ENCODE measurements at regions not wholly inside any gene's neighbourhood (a gene's known extent, or its start where the extent isn't known, plus 50 kb on each side); places are given as distances from the start of the nearest gene placed in this dataset.

DNA sequence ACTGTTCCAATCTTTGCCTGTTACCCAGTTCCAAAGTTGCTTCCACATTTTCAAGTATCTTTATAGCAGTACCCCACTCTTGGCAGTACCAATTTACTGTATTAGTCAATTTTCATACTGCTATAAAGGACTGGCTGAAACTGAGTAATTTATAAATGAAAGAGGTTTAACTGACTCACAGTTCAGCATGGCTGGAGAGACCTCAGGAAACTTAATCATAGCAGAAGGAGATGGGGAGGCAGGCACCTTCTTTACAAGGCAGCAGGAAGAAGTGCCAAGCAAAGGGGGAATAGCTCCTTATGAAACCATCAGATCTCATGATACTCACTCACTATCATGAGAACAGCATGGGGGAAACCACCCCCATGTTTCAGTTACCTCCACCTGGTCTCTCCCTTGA lies 215.0 kb downstream of the SNAPC1 start:
- CTCF ChIA-PET: no interaction called here
- DNase-seq (no peak), ATAC-seq (peak; percentile 33)
- Mint-ChIP-seq H3K27ac (no peak overlapping the region), H3K9me3 (ENCODE audit: low read depth) (peaks cover 8% of the 10 kb centered on the region), H3K36me3 (ENCODE audit: low read depth) (peaks cover 1% of the 10 kb centered on the region), H3K4me1 (no peaks in the 10 kb centered on the region), H3K27me3 (peaks cover 16% of the 10 kb centered on the region), H3K4me3 (no peak overlapping the region)
- POLR2A ChIA-PET: no interaction called here
- intact Hi-C loops (cut with DNase I, micrococcal nuclease): no loop called here

DNA sequence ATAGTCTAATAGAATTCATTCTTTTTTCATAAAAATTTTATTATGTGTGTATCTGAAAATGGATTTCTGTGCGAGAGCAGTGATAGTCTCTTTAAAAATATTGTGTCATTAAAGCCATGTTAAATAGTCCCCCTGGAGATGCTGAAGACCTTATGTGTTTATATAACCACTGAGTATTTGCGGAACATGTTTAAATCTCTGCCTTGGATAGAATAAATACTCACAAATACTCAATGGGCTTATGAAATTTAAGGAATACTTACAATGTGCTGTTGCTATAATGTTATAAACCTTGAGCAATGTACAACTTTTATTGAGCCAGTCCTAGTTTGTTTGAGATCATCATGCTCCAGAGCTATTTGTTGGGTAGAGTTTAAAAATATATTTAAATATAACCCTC lies 226.0 kb downstream of the SNAPC1 start:
- H3K4me1 Mint-ChIP-seq: no peaks in the 10 kb centered on the region
- ChIA-PET CTCF (interaction anchor here (1.1 kb wide), 1 partner anchor 10 kb away, joined by 3 read pairs; no protein-coding TSS in a partner anchor), POLR2A (no interaction called here)

DNA sequence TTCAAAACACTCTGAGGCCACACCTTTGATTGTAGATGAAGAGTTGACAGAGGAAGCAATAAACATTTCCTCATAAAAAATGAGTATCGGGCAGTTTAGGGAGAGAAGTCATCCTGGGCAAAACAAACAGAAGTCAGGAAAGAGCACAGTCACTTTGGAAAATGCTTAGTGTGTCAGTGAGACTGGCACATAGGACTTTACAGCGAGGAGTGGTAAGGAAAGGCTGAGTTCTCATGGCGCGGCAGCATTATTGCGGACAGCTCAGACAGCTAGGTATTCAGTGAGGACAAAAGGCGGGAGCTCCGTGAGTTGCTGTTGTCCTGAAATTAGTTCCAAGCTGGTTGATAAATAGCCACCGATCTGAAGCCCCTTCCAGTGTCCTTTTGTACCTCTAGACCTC lies 229.9 kb downstream of the SNAPC1 start:
- CTCF ChIA-PET: interaction anchor here (0.7 kb wide), 2 partner anchors 9 to 1284 kb away, joined by 3 read pairs; no protein-coding TSS in a partner anchor
- POLR2A ChIA-PET: interaction anchor here (0.5 kb wide), 1 partner anchor 101 kb away, joined by 4 read pairs; no protein-coding TSS in a partner anchor
- Mint-ChIP-seq H3K36me3 (ENCODE audit: low read depth) (no peaks in the 10 kb centered on the region), H3K9me3 (ENCODE audit: low read depth) (no peaks in the 10 kb centered on the region), H3K27ac (no peak overlapping the region), H3K4me3 (no peak overlapping the region), H3K4me1 (no peaks in the 10 kb centered on the region), H3K27me3 (peaks cover 3% of the 10 kb centered on the region)
- intact Hi-C loops (cut with DNase I, micrococcal nuclease): no loop called here
- DNase-seq (no peak), ATAC-seq (no peak)

More for the DNA sequence above, 226.0 kb downstream of the SNAPC1 start:
- ATAC-seq (no peak), DNase-seq (no peak)
- H3K9me3 Mint-ChIP-seq (ENCODE audit: low read depth): no peaks in the 10 kb centered on the region
- peaks cover 5% of the 10 kb centered on the region for H3K27me3 Mint-ChIP-seq
- intact Hi-C loops (cut with DNase I, micrococcal nuclease): no loop called here
- no peaks in the 10 kb centered on the region for H3K36me3 Mint-ChIP-seq (ENCODE audit: low read depth)
- no peak overlapping the region for H3K4me3 Mint-ChIP-seq
- H3K27ac Mint-ChIP-seq: no peak overlapping the region

DNA sequence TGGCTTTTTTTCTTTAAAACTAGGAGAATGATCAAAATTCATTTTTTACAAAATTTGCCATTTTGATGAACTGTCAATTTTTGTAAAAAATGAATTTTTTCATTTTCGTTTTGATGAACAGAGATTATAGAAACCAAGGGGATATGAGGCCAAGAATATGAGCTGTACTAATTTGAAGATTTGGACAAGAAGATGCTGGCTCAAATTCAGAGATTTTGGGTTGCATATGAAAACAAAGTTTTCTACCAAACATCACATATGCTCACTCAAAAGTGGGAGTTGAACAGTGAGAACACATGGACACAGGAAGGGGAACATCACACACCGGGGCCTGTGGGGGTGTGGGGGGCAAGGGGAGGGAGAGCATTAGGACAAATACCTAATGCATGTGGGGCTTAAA lies 230.7 kb downstream of the SNAPC1 start:
- no peak overlapping the region for H3K27ac Mint-ChIP-seq
- intact Hi-C loops (cut with DNase I, micrococcal nuclease): no loop called here
- no peaks in the 10 kb centered on the region for H3K4me1 Mint-ChIP-seq
- DNase-seq: no peak
- no peak overlapping the region for H3K4me3 Mint-ChIP-seq
- H3K27me3 Mint-ChIP-seq: peaks cover 3% of the 10 kb centered on the region
- CTCF ChIA-PET: no interaction called here
- H3K36me3 Mint-ChIP-seq (ENCODE audit: low read depth): no peaks in the 10 kb centered on the region
- ATAC-seq: no peak
- no peaks in the 10 kb centered on the region for H3K9me3 Mint-ChIP-seq (ENCODE audit: low read depth)
- POLR2A ChIA-PET: no interaction called here

DNA sequence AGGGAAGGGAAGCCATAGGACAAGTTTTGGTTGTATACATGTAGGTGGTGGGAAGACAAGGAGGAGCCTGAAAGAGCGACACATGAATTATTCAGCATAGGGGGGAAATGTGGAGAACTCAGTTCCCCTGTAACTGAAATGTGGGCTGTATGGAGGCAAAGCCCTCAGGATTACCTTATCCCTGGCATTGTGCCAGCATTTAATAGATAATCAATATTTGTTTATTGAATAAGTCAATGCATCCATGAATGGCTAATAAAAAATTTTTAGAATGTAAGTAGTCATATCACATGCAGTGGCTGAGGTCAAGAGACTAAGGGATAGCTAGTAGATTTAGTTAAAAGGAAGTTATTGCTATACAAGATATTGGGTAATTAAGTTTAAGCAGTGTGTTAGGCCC lies 232.4 kb downstream of the SNAPC1 start:
- ChIA-PET CTCF (interaction anchor here (0.8 to 1.3 kb wide), 3 partner anchors 9 to 1172 kb away, joined by 3 to 5 read pairs (median 3); no protein-coding TSS in a partner anchor), POLR2A (no interaction called here)
- Mint-ChIP-seq H3K27me3 (peaks cover 8% of the 10 kb centered on the region), H3K4me3 (no peak overlapping the region), H3K4me1 (no peaks in the 10 kb centered on the region), H3K36me3 (ENCODE audit: low read depth) (no peaks in the 10 kb centered on the region), H3K27ac (no peak overlapping the region), H3K9me3 (ENCODE audit: low read depth) (no peaks in the 10 kb centered on the region)
- intact Hi-C loops (cut with DNase I, micrococcal nuclease): no loop called here
- no peak for ATAC-seq
- DNase-seq: no peak

DNA sequence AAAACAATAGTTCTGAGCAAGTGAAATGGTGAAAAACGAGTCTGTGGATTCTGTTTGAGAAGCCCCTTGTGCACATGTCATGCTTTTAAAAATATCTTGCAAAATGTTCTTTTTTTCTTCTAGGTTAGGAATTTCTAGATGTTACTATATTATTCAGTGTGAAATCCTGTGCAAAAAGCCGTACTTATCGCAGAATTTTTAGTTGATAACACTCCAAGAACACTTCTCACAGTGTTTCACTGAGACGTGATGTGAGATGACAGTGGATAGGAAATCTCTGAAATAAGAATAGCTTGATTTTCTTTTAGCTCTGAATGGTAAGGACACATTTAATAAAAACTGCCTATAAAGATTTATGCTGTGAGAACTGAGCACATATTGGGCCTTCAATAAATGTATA lies 234.5 kb downstream of the SNAPC1 start:
- Mint-ChIP-seq H3K4me3 (no peak overlapping the region), H3K9me3 (ENCODE audit: low read depth) (no peaks in the 10 kb centered on the region), H3K4me1 (no peaks in the 10 kb centered on the region), H3K36me3 (ENCODE audit: low read depth) (no peaks in the 10 kb centered on the region), H3K27me3 (peaks cover 12% of the 10 kb centered on the region), H3K27ac (no peak overlapping the region)
- DNase-seq: no peak
- CTCF ChIA-PET: interaction anchor here (1.2 kb wide), 1 partner anchor 13 kb away, joined by 4 read pairs; no protein-coding TSS in a partner anchor
- intact Hi-C loops (cut with DNase I, micrococcal nuclease): no loop called here
- POLR2A ChIA-PET: no interaction called here
- ATAC-seq: no peak

DNA sequence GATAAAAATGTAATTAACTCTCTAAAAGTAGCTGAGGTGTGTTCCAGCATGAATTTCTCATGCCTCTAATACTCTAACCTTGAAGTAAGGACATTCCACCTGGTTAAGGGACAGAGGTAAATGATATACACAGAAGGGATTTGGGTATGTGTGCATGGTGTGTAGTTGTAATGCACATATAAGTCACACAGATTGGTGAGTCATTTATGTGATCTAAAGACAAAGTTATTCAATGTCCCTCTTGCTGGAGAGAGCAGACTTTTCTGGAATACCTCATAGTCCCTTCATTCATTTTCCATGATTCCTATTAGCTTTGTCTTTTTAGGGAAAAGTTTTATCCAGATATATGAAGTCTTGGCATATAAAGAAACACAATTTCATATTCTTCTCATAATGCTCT lies 234.9 kb downstream of the SNAPC1 start:
- ChIA-PET POLR2A (no interaction called here), CTCF (interaction anchor here (1.2 kb wide), 1 partner anchor 14 kb away, joined by 4 read pairs; no protein-coding TSS in a partner anchor)
- H3K9me3 Mint-ChIP-seq (ENCODE audit: low read depth): peaks cover 3% of the 10 kb centered on the region
- intact Hi-C loops (cut with DNase I, micrococcal nuclease): no loop called here
- ATAC-seq (no peak), DNase-seq (no peak)
- no peaks in the 10 kb centered on the region for H3K36me3 Mint-ChIP-seq (ENCODE audit: low read depth)
- peaks cover 11% of the 10 kb centered on the region for H3K27me3 Mint-ChIP-seq
- H3K4me1 Mint-ChIP-seq: peaks cover 3% of the 10 kb centered on the region
- no peak overlapping the region for H3K4me3 Mint-ChIP-seq
- no peak overlapping the region for H3K27ac Mint-ChIP-seq

DNA sequence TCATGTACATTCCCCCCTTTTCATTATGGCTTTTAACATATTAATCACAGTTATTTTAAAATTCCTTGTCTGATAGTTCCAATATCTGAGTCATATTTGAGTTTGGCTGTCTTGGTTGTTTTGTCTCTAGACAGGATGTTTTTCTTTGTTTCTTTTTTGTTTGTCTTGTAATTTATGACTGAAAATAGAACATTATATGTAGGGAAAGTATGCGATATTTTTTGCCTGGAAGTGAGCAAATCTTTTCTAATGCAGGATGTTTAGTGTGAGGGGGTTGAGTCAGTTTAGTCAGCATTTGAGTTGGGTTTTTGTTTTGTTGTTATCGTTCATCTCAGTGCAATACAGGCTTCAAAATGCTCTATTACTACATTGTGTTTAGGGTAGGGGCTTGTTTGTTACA lies 239.7 kb downstream of the SNAPC1 start:
- CTCF ChIA-PET: interaction anchor here (0.7 kb wide), 1 partner anchor 76 kb away, joined by 3 read pairs; no protein-coding TSS in a partner anchor
- POLR2A ChIA-PET: no interaction called here
- no peak overlapping the region for H3K4me3 Mint-ChIP-seq
- intact Hi-C loops (cut with DNase I, micrococcal nuclease): loop anchor here in 1 of 2 experiments (2.0 to 5.0 kb wide), 3 partner anchors 67 to 540 kb away; no protein-coding TSS in a partner anchor
- ATAC-seq: no peak
- H3K4me1 Mint-ChIP-seq: peaks cover 16% of the 10 kb centered on the region
- peaks cover 19% of the 10 kb centered on the region for H3K9me3 Mint-ChIP-seq (ENCODE audit: low read depth)
- DNase-seq: no peak
- peaks cover 2% of the 10 kb centered on the region for H3K36me3 Mint-ChIP-seq (ENCODE audit: low read depth)
- no peak overlapping the region for H3K27ac Mint-ChIP-seq
- H3K27me3 Mint-ChIP-seq: peaks cover 14% of the 10 kb centered on the region

DNA sequence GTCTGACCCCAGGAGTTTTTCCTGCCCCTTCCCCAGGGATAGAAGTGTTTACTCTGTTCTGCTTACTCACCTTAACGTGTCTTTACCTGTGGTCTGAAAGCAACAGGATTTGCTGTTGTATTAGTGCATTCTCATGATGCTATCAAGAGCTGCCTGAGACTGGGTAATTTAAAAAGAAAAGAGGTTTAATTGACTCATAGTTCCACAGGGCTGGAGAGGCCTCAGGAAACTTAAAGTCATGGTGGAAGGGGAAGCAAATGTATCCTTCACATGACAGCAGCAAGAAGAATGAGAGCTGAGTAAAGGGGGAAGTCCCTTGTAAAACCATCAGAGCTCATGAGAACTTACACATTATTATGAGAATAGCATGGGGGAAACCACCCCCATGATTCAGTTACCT lies 240.4 kb downstream of the SNAPC1 start:
- ChIA-PET POLR2A (no interaction called here), CTCF (interaction anchor here (0.6 to 1.7 kb wide), 3 partner anchors 8 to 108 kb away, joined by 3 to 12 read pairs (median 5); no protein-coding TSS in a partner anchor)
- intact Hi-C loops (cut with DNase I, micrococcal nuclease): loop anchor here in 1 of 2 experiments (2.0 to 5.0 kb wide), 3 partner anchors 68 to 540 kb away; no protein-coding TSS in a partner anchor
- Mint-ChIP-seq H3K9me3 (ENCODE audit: low read depth) (peaks cover 19% of the 10 kb centered on the region), H3K36me3 (ENCODE audit: low read depth) (peaks cover 2% of the 10 kb centered on the region), H3K4me1 (peaks cover 16% of the 10 kb centered on the region), H3K4me3 (no peak overlapping the region), H3K27me3 (peaks cover 14% of the 10 kb centered on the region), H3K27ac (peak overlapping the region; percentile 40)
- ATAC-seq: peak; percentile 97
- DNase-seq: peak; percentile 45

DNA sequence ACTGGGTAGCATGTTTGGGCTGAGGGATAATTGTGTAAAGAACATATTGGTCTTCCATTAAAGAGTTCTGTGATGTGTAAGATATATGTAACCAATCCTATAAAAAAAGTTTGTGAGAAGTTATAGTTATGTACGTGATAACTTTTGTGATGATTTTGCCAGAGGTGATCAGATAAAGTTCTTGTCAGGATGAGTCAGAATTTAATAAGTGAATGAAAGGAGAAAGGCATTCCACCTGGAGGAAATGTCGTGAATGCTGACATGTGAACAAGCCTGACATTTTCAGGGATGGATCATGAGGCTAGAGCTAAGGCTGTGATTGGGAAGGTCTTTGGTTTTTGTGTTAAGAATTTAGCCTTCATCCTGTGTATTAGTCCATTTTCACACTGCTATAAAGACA lies 241.5 kb downstream of the SNAPC1 start:
- Mint-ChIP-seq H3K27ac (no peak overlapping the region), H3K9me3 (ENCODE audit: low read depth) (peaks cover 19% of the 10 kb centered on the region), H3K4me3 (no peak overlapping the region), H3K36me3 (ENCODE audit: low read depth) (peaks cover 2% of the 10 kb centered on the region), H3K4me1 (peaks cover 16% of the 10 kb centered on the region), H3K27me3 (peaks cover 14% of the 10 kb centered on the region)
- intact Hi-C loops (cut with DNase I, micrococcal nuclease): loop anchor here in 1 of 2 experiments (2.0 to 5.0 kb wide), 3 partner anchors 69 to 541 kb away; no protein-coding TSS in a partner anchor
- ChIA-PET POLR2A (no interaction called here), CTCF (interaction anchor here (1.5 to 1.7 kb wide), 2 partner anchors 8 to 9 kb away, joined by 5 to 12 read pairs; no protein-coding TSS in a partner anchor)
- no peak for ATAC-seq
- no peak for DNase-seq

DNA sequence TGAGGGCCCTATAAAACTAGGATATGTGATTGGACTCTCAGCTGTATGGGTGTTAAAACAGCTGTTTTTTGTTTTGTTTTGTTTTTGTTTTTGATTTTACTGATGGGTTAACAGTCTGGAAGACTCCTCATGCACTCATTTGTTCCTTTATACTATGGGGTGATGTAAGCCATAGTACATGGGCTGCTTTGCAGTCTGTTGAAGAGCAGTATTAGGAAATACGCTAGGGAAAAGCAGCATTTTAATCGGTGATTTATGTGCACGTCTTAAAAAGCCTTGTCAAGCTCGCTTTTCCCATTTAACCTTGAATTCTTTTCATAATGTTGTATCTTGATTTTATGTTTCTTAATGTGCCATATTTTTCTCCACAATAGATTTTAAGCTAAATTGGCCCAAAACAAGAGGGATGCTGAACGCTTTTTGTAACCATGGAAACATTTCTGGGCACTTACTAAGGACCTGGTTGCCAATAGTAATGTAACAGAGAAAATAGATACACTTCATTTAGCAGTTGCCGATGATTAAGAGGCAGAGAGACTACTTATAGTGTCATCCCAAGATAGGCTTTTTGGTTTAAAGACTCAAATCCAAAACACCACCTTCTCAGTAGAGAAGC lies 244.0 kb downstream of the SNAPC1 start:
- H3K27me3 Mint-ChIP-seq: peaks cover 16% of the 10 kb centered on the region
- H3K27ac Mint-ChIP-seq: no peak overlapping the region
- peaks cover 16% of the 10 kb centered on the region for H3K4me1 Mint-ChIP-seq
- DNase-seq: no peak
- H3K9me3 Mint-ChIP-seq (ENCODE audit: low read depth): peaks cover 19% of the 10 kb centered on the region
- ChIA-PET POLR2A (no interaction called here), CTCF (interaction anchor here (0.7 to 1.1 kb wide), 3 partner anchors 22 to 282 kb away, joined by 3 read pairs; no protein-coding TSS in a partner anchor)
- H3K4me3 Mint-ChIP-seq: no peak overlapping the region
- H3K36me3 Mint-ChIP-seq (ENCODE audit: low read depth): peaks cover 2% of the 10 kb centered on the region
- intact Hi-C loops (cut with DNase I, micrococcal nuclease): no loop called here
- ATAC-seq: no peak

DNA sequence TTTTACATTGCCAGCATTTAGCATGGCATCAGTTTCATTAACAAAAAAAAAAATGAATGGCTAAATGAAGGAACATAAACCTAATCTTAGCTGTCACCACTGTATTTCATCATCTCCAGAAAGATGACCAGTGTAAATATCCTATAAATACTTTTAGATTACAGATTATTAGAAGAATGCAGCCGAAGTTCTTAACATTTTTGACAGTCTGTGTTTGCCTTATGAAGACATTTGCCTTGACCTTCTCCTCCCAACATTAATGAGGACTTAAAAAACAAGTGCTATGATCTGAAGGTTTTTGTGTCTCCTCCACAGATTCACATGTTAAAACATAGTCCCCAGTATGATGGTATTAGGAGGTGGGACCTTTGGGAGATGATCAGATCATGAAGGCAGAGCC lies 253.0 kb downstream of the SNAPC1 start:
- no peak for ATAC-seq
- CTCF ChIA-PET: no interaction called here
- no peak overlapping the region for H3K27ac Mint-ChIP-seq

More for the DNA sequence above, 253.0 kb downstream of the SNAPC1 start:
- H3K9me3 Mint-ChIP-seq (ENCODE audit: low read depth): no peaks in the 10 kb centered on the region
- DNase-seq: no peak
- intact Hi-C loops (cut with DNase I, micrococcal nuclease): no loop called here
- H3K4me1 Mint-ChIP-seq: no peaks in the 10 kb centered on the region
- H3K27me3 Mint-ChIP-seq: peaks cover 19% of the 10 kb centered on the region
- POLR2A ChIA-PET: interaction anchor here (0.7 kb wide), 1 partner anchor 50 kb away, joined by 3 read pairs; no protein-coding TSS in a partner anchor
- H3K36me3 Mint-ChIP-seq (ENCODE audit: low read depth): no peaks in the 10 kb centered on the region
- no peak overlapping the region for H3K4me3 Mint-ChIP-seq
